HepG2 (cell line): ENCODE measurements at regions not wholly inside any gene's neighbourhood (a gene's known extent, or its start where the extent isn't known, plus 50 kb on each side); places are given as distances from the start of the nearest gene placed in this dataset.

ENCODE experiments used
- CTCF ChIP-seq: sonication (generic); formaldehyde crosslinking; IDR thresholded peaks from 2 replicates; pipeline ENCODE4 v1.5.0; 2020; ENCODE audit warnings: mild to moderate bottlenecking, missing genetic modification reagents, moderate library complexity
- FOXA1 ChIP-seq, 2 experiments: fragments of 450-650 bp in 1 of 2; sonication (generic) in 1 of 2; formaldehyde crosslinking in 1 of 2; IDR thresholded peaks; 2 replicates each; pipeline versions ENCODE4 v1.4.0 to v1.6.1; 2016 to 2020; ENCODE audit warnings: missing genetic modification reagents in 1 of 2
- MAFK ChIP-seq, 2 experiments: IDR thresholded peaks in 1 of 2; conservative IDR thresholded peaks in 1 of 2; 2 replicates each; pipeline ENCODE4 v1.6.1; 2011; ENCODE audit warnings: improper control_type of control experiment in 2 of 2, low read length in 2 of 2
- MLX ChIP-seq: IDR thresholded peaks from 2 replicates; pipeline ENCODE4 v1.6.1; 2016
- POLR2A ChIP-seq, 2 experiments: IDR thresholded peaks; 2 replicates each; pipeline ENCODE4 v1.6.1; 2011; ENCODE audit warnings: low read depth in 2 of 2, low read length in 2 of 2, mild to moderate bottlenecking in 1 of 2, moderate library complexity in 1 of 2; ENCODE audit not compliant: insufficient read depth in 1 of 2
- STAG1 ChIP-seq: sonication (generic); formaldehyde crosslinking; IDR thresholded peaks from 2 replicates; pipeline ENCODE4 v1.4.0; 2020; ENCODE audit warnings: missing genetic modification reagents
- ZFX ChIP-seq: sonication (generic); formaldehyde crosslinking; IDR thresholded peaks from 2 replicates; pipeline ENCODE4 v1.4.0; 2020; ENCODE audit warnings: mild to moderate bottlenecking, low read depth, missing genetic modification reagents, moderate library complexity
- ZNF17 ChIP-seq: sonication (generic); formaldehyde crosslinking; IDR thresholded peaks from 2 replicates; pipeline ENCODE4 v1.5.0; 2020; ENCODE audit warnings: mild to moderate bottlenecking, missing genetic modification reagents
- ZNF275 ChIP-seq: sonication (generic); formaldehyde crosslinking; IDR thresholded peaks from 2 replicates; pipeline ENCODE4 v1.8.0; 2022; ENCODE audit warnings: missing genetic modification reagents, mild to moderate bottlenecking, inconsistent platforms, borderline replicate concordance
- ZNF276 ChIP-seq: sonication (generic); formaldehyde crosslinking; IDR thresholded peaks from 2 replicates; pipeline ENCODE4 v1.4.0; 2020; ENCODE audit warnings: mild to moderate bottlenecking, low read depth, missing genetic modification reagents
- ZNF569 ChIP-seq: sonication (generic); formaldehyde crosslinking; IDR thresholded peaks from 2 replicates; pipeline ENCODE4 v1.5.0; 2020; ENCODE audit warnings: mild to moderate bottlenecking, missing genetic modification reagents, moderate library complexity, borderline replicate concordance
- ZNF768 ChIP-seq: sonication (generic); formaldehyde crosslinking; IDR thresholded peaks from 2 replicates; pipeline ENCODE4 v1.4.0; 2020; ENCODE audit warnings: missing genetic modification reagents

- TF ChIP-seq CTCF (CRISPR knock-in tag) (no peak), ZNF275 (CRISPR knock-in tag) (no peak), POLR2A (IDR thresholded peaks at IDR 0.05; ENCODE audit: insufficient read depth in 1 of 2, low read depth in 2 of 2, low read length in 2 of 2) (no peak), MLX (CRISPR knock-in tag) (no peak), ZNF17 (CRISPR knock-in tag) (no peak), ZNF569 (CRISPR knock-in tag) (no peak), ZFX (CRISPR knock-in tag) (no peak), ZNF768 (CRISPR knock-in tag) (no peak), ZNF276 (CRISPR knock-in tag) (no peak), STAG1 (CRISPR knock-in tag) (no peak), MAFK (conservative IDR thresholded peaks at IDR 0.05 in 1 of 2, IDR thresholded peaks at IDR 0.05 in 1 of 2; ENCODE audit: low read length in 2 of 2) (no peak), FOXA1 (IDR thresholded peaks at IDR 0.05) (no peak), FOXA1 (CRISPR knock-in tag; IDR thresholded peaks at IDR 0.05) (no peak)
These were observed 1514.2 kb downstream of the MRPL39 start for GRCh38 chr21:24093032-24093431.
